ENCODE measurements at regions not wholly inside any gene's neighbourhood (a gene's known extent, or its start where the extent isn't known, plus 50 kb on each side); places are given as distances from the start of the nearest gene placed in this dataset.

DNA sequence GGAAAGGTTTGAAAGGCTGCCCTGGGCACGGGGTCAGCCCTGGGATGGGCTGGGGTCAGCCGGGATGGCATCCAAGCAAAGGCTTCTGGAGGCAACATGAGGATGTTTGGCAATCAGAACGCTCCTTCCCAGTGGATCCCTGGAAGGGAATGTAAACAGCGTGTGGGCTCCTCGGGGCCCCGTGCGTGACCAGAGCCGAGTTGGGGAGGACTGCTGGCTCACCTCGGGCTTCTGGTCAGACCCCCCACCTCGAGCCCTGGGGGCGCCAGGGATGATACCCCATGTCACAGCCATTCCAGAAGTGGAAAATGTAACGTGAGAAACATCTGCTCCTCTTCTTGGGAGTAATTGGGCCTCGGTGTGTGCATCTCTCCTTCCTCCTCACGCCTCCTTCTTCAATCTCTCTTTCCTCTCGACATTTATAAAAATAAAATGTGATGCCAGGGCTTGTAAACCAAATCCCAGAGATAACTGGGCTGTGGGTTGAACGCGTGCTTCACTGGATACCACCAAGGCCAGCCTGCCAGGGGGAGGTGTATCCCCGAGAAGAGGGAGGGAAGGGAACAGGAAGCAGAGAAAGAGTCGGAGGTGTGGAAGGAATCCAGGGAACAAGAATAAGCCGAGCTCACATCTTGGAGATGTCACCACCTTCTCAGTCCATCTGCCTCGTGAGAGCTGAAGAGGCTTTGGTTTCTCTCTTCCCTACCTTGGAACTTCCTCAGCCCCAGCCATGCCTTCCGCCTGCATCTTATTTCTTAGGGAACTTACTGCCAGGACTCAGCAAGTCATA is 144.8 kb downstream of the NUAK1 start:
- TF ChIP-seq, protein P1, sequence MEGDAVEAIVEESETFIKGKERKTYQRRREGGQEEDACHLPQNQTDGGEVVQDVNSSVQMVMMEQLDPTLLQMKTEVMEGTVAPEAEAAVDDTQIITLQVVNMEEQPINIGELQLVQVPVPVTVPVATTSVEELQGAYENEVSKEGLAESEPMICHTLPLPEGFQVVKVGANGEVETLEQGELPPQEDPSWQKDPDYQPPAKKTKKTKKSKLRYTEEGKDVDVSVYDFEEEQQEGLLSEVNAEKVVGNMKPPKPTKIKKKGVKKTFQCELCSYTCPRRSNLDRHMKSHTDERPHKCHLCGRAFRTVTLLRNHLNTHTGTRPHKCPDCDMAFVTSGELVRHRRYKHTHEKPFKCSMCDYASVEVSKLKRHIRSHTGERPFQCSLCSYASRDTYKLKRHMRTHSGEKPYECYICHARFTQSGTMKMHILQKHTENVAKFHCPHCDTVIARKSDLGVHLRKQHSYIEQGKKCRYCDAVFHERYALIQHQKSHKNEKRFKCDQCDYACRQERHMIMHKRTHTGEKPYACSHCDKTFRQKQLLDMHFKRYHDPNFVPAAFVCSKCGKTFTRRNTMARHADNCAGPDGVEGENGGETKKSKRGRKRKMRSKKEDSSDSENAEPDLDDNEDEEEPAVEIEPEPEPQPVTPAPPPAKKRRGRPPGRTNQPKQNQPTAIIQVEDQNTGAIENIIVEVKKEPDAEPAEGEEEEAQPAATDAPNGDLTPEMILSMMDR (IDR thresholded peaks at IDR 0.05; ENCODE audit: insufficient read depth, low read length, poor library complexity, severe bottlenecking): no peak
- TF ChIP-seq EZH2phosphoT487 (conservative IDR thresholded peaks at IDR 0.05; ENCODE audit: low read length): no peak
